Type B pancreatic cell (in vitro differentiated cells): ENCODE measurements at regions not wholly inside any gene's neighbourhood (a gene's known extent, or its start where the extent isn't known, plus 50 kb on each side); places are given as distances from the start of the nearest gene placed in this dataset.
A peak's percentile ranks its signal among the peaks of the same experiment; 100 is the strongest.
"Not testable (repeated sequence)": the region's sequence is repeated elsewhere in the genome, so short reads cannot be mapped to it uniquely, and the experiment has no call there.

ENCODE experiments used
- DNase-seq: peaks from one replicate; pipeline ENCODE4 v3.0.0; 2021; ENCODE audit warnings: mixed read lengths; ENCODE audit not compliant: unreplicated experiment; ENCODE audit errors: extremely low spot score
- H3K27ac Mint-ChIP-seq: 2 replicates; pipeline ENCODE4 v1.8.0; 2021; ENCODE audit warnings: mild to moderate bottlenecking, mixed read lengths
- H3K27me3 Mint-ChIP-seq: 2 replicates; pipeline ENCODE4 v1.8.0; 2021; ENCODE audit warnings: mixed read lengths
- H3K36me3 Mint-ChIP-seq: 2 replicates; pipeline ENCODE4 v1.8.0; 2021; ENCODE audit warnings: mixed read lengths
- H3K4me1 Mint-ChIP-seq: one replicate; pipeline ENCODE4 v1.8.0; 2021; ENCODE audit warnings: mixed read lengths; ENCODE audit not compliant: unreplicated experiment
- H3K4me3 Mint-ChIP-seq: 2 replicates; pipeline ENCODE4 v1.8.0; 2021; ENCODE audit warnings: mild to moderate bottlenecking, mixed read lengths
- H3K9me3 Mint-ChIP-seq: 2 replicates; pipeline ENCODE4 v1.8.0; 2021; ENCODE audit warnings: mixed read lengths
- CTCF ChIP-seq: fragments of 200-600 bp; sonication (generic); conservative IDR thresholded peaks from 2 replicates; pipeline ENCODE4 v1.5.0; 2021; ENCODE audit warnings: antibody characterized with exemption, mild to moderate bottlenecking

- Mint-ChIP-seq H3K36me3 (peaks cover 4% of the 10 kb centered on the region), H3K27ac (no peak overlapping the region), H3K27me3 (no peaks in the 10 kb centered on the region), H3K9me3 (no peaks in the 10 kb centered on the region), H3K4me1 (peaks cover 35% of the 10 kb centered on the region), H3K4me3 (no peak overlapping the region)
- no peak for DNase-seq
- no peak for TF ChIP-seq CTCF
Observed at GRCh38 chr17:72470734-72471133, 349.9 kb downstream of the SOX9 start.

DNA sequence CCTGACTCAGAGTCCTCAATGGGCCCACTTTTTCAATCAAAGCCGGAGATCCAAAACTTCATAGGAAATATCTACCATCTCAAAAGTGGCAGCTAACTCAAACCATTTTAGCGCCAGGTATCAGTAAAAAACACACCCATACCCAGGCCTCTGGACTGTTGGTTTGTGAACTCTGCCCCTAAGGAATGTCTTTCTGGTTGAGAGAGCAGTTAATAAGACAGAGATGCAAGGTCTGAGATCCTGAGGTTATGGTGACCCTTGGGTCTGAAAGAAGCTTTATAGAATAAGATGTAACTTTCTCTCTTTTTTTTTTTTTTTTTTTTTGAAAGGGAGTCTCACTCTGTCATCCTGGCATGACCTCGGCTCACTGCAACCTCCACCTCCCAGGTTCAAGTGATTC is 350.5 kb downstream of the SOX9 start:
- Mint-ChIP-seq H3K27ac (no peak overlapping the region), H3K4me1 (peaks cover 35% of the 10 kb centered on the region), H3K27me3 (no peaks in the 10 kb centered on the region), H3K36me3 (peaks cover 4% of the 10 kb centered on the region), H3K9me3 (no peaks in the 10 kb centered on the region), H3K4me3 (no peak overlapping the region)
- DNase-seq: no peak
- no peak for TF ChIP-seq CTCF

DNA sequence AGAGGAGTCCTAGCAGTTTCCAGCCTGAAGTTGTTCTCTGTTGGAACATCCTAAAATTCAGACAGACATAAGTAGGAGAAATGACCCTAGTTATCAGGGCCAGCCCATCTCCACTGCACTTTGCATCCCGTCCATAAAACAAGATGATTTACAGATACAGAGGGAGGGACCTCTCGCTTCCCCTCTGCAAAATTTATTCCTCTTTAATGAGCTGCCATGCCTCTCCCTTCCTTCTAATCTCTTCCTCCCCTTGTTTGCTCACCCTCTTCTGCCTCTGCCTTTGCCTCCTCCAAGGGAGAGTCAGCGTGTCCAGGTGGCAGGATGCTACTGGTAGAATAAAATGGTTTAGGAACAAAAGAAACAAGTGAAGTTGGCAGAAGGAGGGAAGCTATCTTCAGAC is 351.3 kb downstream of the SOX9 start:
- DNase-seq: no peak
- Mint-ChIP-seq H3K36me3 (peaks cover 4% of the 10 kb centered on the region), H3K27me3 (no peaks in the 10 kb centered on the region), H3K4me3 (no peak overlapping the region), H3K4me1 (peaks cover 37% of the 10 kb centered on the region), H3K27ac (peak overlapping the region; percentile 12), H3K9me3 (no peaks in the 10 kb centered on the region)
- no peak for TF ChIP-seq CTCF

- H3K36me3 Mint-ChIP-seq, H3K9me3 Mint-ChIP-seq, H3K27me3 Mint-ChIP-seq, DNase-seq: not testable (repeated sequence)
- peaks cover 45% of the 10 kb centered on the region for H3K4me1 Mint-ChIP-seq
- peak overlapping the region; percentile 59 for H3K27ac Mint-ChIP-seq
- peak; percentile 58 for TF ChIP-seq CTCF
- peak overlapping the region; percentile 14 for H3K4me3 Mint-ChIP-seq
Observed at GRCh38 chr17:72472853-72473390, 352.1 kb downstream of the SOX9 start.

DNA sequence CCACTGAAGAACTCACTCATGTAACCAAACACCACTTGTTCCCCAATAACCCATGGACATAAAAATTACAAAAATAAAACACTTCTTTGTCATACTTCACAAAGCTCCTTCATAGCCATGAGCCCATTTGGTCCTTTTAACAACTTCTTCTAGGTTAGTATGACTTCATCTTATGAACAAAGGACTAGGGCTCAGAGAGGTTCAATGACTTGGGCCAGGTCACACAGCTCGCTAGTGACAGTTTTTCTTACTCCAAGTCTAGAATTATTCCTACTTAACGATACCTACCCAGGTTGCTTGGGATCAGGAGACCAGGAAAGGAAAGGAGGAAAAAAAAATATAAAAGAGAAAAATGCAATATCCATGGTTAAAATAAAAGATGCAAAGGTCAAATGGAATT is 353.4 kb downstream of the SOX9 start:
- H3K27ac Mint-ChIP-seq: no peak overlapping the region
- no peak for TF ChIP-seq CTCF
- DNase-seq: no peak
- H3K4me1 Mint-ChIP-seq: peaks cover 51% of the 10 kb centered on the region
- H3K36me3 Mint-ChIP-seq: peaks cover 4% of the 10 kb centered on the region
- H3K4me3 Mint-ChIP-seq: no peak overlapping the region
- H3K9me3 Mint-ChIP-seq: no peaks in the 10 kb centered on the region
- no peaks in the 10 kb centered on the region for H3K27me3 Mint-ChIP-seq
